Loucy (cell line): ENCODE measurements at regions not wholly inside any gene's neighbourhood (a gene's known extent, or its start where the extent isn't known, plus 50 kb on each side); places are given as distances from the start of the nearest gene placed in this dataset.

Experiments
- H2AFZ ChIP-seq: fragments of 200-600 bp; sonication (generic); 2 replicates; pipeline ENCODE4 v1.6.0; 2016; ENCODE audit warnings: antibody characterized with exemption, mild to moderate bottlenecking, low read length, moderate library complexity
- H3F3A ChIP-seq: fragments of 200-600 bp; 2 replicates; pipeline ENCODE4 v1.6.0; 2016; ENCODE audit warnings: antibody characterized with exemption, low read depth, mild to moderate bottlenecking
- H3K27me3 ChIP-seq: fragments of 200-600 bp; sonication (generic); 2 replicates; pipeline ENCODE4 v1.6.1; 2014; ENCODE audit warnings: low read length, mild to moderate bottlenecking; ENCODE audit not compliant: insufficient read depth, poor library complexity, severe bottlenecking
- H3K36me3 ChIP-seq: fragments of 200-600 bp; sonication (generic); 2 replicates; pipeline ENCODE4 v1.6.1; 2016; ENCODE audit warnings: low read length; ENCODE audit not compliant: insufficient read depth
- H3K4me1 ChIP-seq: fragments of 200-600 bp; sonication (generic); 2 replicates; pipeline ENCODE4 v1.5.1; 2014; ENCODE audit warnings: low read length, mild to moderate bottlenecking; ENCODE audit not compliant: insufficient read depth, poor library complexity, severe bottlenecking
- H3K4me2 ChIP-seq: fragments of 200-600 bp; sonication (generic); 2 replicates; pipeline ENCODE4 v1.6.0; 2014; ENCODE audit warnings: antibody characterized with exemption, low read length, low read depth, mild to moderate bottlenecking; ENCODE audit not compliant: poor library complexity, severe bottlenecking
- H3K4me3 ChIP-seq: fragments of 200-600 bp; sonication (generic); 2 replicates; pipeline ENCODE4 v1.5.1; 2014; ENCODE audit warnings: low read length, mild to moderate bottlenecking, mixed read lengths; ENCODE audit not compliant: poor library complexity, severe bottlenecking
- H3K79me2 ChIP-seq: fragments of 200-600 bp; sonication (generic); 2 replicates; pipeline ENCODE4 v1.6.1; 2014; ENCODE audit warnings: low read length; ENCODE audit not compliant: insufficient read depth
- H3K9ac ChIP-seq: fragments of 200-600 bp; sonication (generic); 2 replicates; pipeline ENCODE4 v1.6.0; 2014; ENCODE audit warnings: mild to moderate bottlenecking, low read depth, low read length, moderate library complexity; ENCODE audit not compliant: poor library complexity, severe bottlenecking
- H3K9me2 ChIP-seq: fragments of 200-600 bp; sonication (generic); replicated peaks from 2 replicates; pipeline ENCODE4 v1.6.1; 2016; ENCODE audit warnings: low read depth, low read length, mixed read lengths
- H3K9me3 ChIP-seq: fragments of 200-600 bp; sonication (generic); 2 replicates; pipeline ENCODE4 v1.6.1; 2014; ENCODE audit warnings: mild to moderate bottlenecking, antibody characterized with exemption, low read length, low read depth; ENCODE audit not compliant: insufficient read depth
- H4K20me1 ChIP-seq: fragments of 200-600 bp; sonication (generic); 2 replicates; pipeline ENCODE4 v1.6.0; 2014; ENCODE audit warnings: antibody characterized with exemption, low read length, mild to moderate bottlenecking; ENCODE audit not compliant: insufficient read depth, poor library complexity, severe bottlenecking
- EZH2phosphoT487 ChIP-seq: fragments of 200-600 bp; IDR thresholded peaks from 2 replicates; pipeline ENCODE4 v1.6.1; 2018; ENCODE audit warnings: antibody characterized with exemption, mild to moderate bottlenecking, moderate library complexity, borderline replicate concordance
- TF ChIP-seq, protein P1 (sequence below): fragments of 200-600 bp; sonication (generic); conservative IDR thresholded peaks from 2 replicates; pipeline ENCODE4 v1.5.1; 2014; ENCODE audit warnings: mild to moderate bottlenecking, antibody characterized with exemption, low read length

DNA sequence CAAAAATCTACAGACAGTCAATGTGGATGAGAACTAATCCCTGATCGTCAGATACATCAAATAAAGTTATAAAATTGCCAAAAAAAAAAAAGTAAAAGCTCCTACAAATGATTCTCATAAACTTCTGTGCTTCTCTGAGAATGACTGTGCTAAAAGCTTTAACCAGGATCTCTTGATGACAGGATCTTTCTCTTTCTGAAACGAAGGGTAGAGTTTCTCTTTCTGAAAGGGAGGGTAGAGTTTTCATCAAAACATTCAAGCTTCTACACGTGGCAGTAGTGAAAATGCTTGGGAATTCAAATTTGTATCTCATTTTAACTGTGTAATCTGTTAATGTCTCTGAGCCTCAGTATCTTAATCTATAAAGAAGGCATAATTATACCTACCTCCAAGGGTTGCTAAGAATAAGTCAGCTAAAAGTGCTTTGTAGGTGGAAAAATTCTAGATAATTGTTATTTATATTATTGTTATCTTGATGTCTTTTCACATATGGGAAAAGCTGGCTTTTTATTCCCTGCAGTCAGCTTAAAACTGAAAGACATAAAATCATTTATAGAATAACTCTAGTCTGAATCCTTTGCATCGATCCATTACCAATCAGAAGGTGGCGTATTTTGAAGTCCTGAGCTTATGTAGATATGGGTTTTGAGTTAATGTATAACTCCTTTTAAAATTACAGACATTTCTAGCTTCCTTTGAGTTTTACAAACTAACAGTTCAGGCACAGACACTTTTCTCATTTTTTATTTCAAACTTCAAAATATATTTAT, 157.4 kb downstream of the DACT1 start:
- TF ChIP-seq, protein P1, sequence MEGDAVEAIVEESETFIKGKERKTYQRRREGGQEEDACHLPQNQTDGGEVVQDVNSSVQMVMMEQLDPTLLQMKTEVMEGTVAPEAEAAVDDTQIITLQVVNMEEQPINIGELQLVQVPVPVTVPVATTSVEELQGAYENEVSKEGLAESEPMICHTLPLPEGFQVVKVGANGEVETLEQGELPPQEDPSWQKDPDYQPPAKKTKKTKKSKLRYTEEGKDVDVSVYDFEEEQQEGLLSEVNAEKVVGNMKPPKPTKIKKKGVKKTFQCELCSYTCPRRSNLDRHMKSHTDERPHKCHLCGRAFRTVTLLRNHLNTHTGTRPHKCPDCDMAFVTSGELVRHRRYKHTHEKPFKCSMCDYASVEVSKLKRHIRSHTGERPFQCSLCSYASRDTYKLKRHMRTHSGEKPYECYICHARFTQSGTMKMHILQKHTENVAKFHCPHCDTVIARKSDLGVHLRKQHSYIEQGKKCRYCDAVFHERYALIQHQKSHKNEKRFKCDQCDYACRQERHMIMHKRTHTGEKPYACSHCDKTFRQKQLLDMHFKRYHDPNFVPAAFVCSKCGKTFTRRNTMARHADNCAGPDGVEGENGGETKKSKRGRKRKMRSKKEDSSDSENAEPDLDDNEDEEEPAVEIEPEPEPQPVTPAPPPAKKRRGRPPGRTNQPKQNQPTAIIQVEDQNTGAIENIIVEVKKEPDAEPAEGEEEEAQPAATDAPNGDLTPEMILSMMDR: no peak
- no peak for TF ChIP-seq EZH2phosphoT487
- H3F3A ChIP-seq: no peaks in the 10 kb centered on the region
- H2AFZ ChIP-seq: no peak overlapping the region
- no peak overlapping the region for H3K4me2 ChIP-seq
- H4K20me1 ChIP-seq: no peaks in the 10 kb centered on the region
- H3K9me2 ChIP-seq: no peaks in the 10 kb centered on the region
- no peaks in the 10 kb centered on the region for H3K36me3 ChIP-seq
- H3K9ac ChIP-seq: no peak overlapping the region
- H3K27me3 ChIP-seq: no peaks in the 10 kb centered on the region
- H3K9me3 ChIP-seq: no peaks in the 10 kb centered on the region
- H3K79me2 ChIP-seq: no peaks in the 10 kb centered on the region
- H3K4me3 ChIP-seq: no peak overlapping the region
- no peaks in the 10 kb centered on the region for H3K4me1 ChIP-seq

DNA sequence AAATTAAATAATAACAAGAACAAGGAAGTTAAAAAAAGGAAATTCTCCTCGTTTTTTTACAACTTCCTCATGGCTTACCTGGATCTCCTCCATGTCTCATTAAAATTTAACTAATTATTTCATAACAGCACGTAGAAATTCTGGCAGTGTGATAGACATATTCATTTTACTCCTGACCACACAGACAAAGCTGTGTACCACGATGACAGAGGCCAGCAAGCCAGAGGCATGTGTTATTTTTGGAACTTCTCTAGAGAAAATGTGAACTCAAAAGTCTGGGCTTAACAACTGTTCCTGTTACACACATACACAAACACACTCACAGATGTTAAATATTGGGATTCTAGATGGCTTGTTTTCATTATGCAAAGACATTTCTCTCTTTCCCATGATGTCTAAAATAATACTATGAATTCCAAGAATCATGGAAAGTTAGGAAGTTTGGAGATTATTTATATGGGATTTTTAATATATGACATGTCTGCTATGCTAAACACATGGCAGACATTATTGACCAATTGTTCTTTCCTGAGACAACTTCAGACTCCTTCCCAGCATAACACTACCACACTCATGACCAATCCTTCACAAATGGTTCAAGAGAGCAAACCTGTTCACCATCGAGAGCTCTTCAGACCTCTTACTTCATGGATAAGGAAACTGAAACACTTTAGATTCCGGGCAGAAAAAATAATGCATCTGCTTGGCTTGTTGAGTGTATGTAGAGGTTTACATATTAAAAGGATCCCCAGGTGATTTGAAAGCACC, 158.7 kb downstream of the DACT1 start:
- no peaks in the 10 kb centered on the region for H3K9me2 ChIP-seq
- no peaks in the 10 kb centered on the region for H3K36me3 ChIP-seq
- no peaks in the 10 kb centered on the region for H3F3A ChIP-seq
- H3K27me3 ChIP-seq: no peaks in the 10 kb centered on the region
- no peaks in the 10 kb centered on the region for H3K4me1 ChIP-seq
- H4K20me1 ChIP-seq: no peaks in the 10 kb centered on the region
- H3K9ac ChIP-seq: no peak overlapping the region
- H2AFZ ChIP-seq: no peak overlapping the region
- TF ChIP-seq EZH2phosphoT487: no peak
- TF ChIP-seq, protein P1: no peak
- H3K79me2 ChIP-seq: no peaks in the 10 kb centered on the region
- H3K4me3 ChIP-seq: no peak overlapping the region
- no peaks in the 10 kb centered on the region for H3K9me3 ChIP-seq
- H3K4me2 ChIP-seq: no peak overlapping the region

DNA sequence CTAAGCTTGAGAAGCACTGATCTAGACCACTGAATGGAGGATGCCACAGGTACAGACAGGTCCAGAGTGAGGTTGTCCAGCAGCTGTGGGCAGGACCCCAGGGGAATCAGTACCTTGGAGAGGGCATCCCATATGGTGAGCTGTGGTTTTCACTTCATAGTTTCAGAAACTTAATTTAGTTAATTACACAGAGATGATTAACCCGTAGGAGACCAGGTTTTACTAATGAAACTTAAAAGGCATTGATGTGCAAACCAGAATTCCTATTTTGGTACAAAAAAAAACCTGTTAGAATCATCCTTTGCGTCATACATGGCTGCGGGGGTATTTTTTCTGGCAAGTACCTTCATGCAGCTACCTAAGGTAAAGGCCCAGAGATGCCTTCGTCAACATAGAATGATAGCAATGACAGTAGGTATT, 159.3 kb downstream of the DACT1 start:
- no peaks in the 10 kb centered on the region for H3K27me3 ChIP-seq
- no peak overlapping the region for H2AFZ ChIP-seq
- no peak overlapping the region for H3K4me2 ChIP-seq
- no peaks in the 10 kb centered on the region for H4K20me1 ChIP-seq
- no peaks in the 10 kb centered on the region for H3F3A ChIP-seq
- no peak for TF ChIP-seq EZH2phosphoT487
- TF ChIP-seq, protein P1: no peak
- H3K9ac ChIP-seq: no peak overlapping the region
- H3K79me2 ChIP-seq: no peaks in the 10 kb centered on the region
- H3K9me2 ChIP-seq: no peaks in the 10 kb centered on the region
- no peak overlapping the region for H3K4me3 ChIP-seq
- H3K9me3 ChIP-seq: no peaks in the 10 kb centered on the region
- H3K36me3 ChIP-seq: no peaks in the 10 kb centered on the region
- H3K4me1 ChIP-seq: no peaks in the 10 kb centered on the region
